ENCODE measurements at regions not wholly inside any gene's neighbourhood (a gene's known extent, or its start where the extent isn't known, plus 50 kb on each side); places are given as distances from the start of the nearest gene placed in this dataset.
"Not testable (repeated sequence)": the region's sequence is repeated elsewhere in the genome, so short reads cannot be mapped to it uniquely, and the experiment has no call there.

DNA sequence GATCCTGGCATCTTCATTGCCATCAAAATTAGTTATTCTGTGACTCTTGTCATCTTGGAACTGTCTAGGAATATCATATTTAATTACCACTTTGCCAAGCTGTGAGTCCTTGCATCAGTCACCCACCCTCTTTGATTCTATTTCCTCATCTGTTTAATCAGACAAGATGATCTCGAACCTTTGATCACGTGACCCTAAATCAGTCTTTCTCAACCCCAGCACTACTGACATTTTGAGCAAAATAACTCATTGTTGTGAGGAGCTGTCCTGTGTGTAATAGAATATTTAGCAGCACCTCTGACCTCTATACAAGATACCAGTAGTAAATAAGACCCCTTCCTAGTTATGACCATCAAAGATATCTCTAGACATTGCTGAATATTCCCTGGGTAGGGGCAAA is 343.4 kb upstream of the ARPP21 start:
- Histone ChIP-seq H3K79me2 (ENCODE audit: low read length) (no peaks in the 10 kb centered on the region), H3K4me1 (ENCODE audit: low read length) (peaks cover 6% of the 10 kb centered on the region), H4K20me1 (ENCODE audit: insufficient read depth, low read length) (no peaks in the 10 kb centered on the region), H3K27me3 (ENCODE audit: low read depth, low read length) (no peaks in the 10 kb centered on the region), H3K9me3 (ENCODE audit: insufficient read depth, low read length) (no peaks in the 10 kb centered on the region), H3K9ac (ENCODE audit: low read length) (no peak overlapping the region), H3K4me3 (ENCODE audit: low read length) (no peak overlapping the region), H3K27ac (ENCODE audit: low read length) (no peak overlapping the region), H3K4me2 (ENCODE audit: low read length) (no peak overlapping the region), H3K36me3 (replicated peaks; ENCODE audit: low read depth, low read length) (no peaks in the 10 kb centered on the region), H2AFZ (ENCODE audit: low read depth, low read length) (no peak overlapping the region)
- no peak for TF ChIP-seq EZH2phosphoT487 (IDR thresholded peaks at IDR 0.05; ENCODE audit: low read depth)
- TF ChIP-seq, protein P1, sequence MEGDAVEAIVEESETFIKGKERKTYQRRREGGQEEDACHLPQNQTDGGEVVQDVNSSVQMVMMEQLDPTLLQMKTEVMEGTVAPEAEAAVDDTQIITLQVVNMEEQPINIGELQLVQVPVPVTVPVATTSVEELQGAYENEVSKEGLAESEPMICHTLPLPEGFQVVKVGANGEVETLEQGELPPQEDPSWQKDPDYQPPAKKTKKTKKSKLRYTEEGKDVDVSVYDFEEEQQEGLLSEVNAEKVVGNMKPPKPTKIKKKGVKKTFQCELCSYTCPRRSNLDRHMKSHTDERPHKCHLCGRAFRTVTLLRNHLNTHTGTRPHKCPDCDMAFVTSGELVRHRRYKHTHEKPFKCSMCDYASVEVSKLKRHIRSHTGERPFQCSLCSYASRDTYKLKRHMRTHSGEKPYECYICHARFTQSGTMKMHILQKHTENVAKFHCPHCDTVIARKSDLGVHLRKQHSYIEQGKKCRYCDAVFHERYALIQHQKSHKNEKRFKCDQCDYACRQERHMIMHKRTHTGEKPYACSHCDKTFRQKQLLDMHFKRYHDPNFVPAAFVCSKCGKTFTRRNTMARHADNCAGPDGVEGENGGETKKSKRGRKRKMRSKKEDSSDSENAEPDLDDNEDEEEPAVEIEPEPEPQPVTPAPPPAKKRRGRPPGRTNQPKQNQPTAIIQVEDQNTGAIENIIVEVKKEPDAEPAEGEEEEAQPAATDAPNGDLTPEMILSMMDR (IDR thresholded peaks at IDR 0.05; ENCODE audit: low read depth, low read length): no peak

DNA sequence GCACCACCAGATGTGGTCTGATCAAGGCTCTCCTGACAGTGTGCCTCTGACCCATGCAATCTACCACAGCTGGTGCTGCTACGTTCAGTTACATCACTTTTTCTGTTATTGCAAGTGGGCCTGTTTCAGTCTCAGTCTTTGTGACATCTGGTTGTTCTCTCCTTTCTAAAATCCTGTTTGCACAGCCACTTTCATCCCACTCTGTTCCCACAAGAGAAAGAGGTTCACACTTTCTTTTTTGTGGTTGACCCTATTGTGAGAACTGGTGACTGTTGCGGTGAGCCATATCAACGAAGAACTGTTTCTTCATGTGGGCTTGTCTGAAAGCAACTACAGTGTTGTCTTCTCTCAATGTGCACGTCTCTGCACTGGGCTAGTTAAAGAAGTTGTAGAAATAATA is 342.8 kb upstream of the ARPP21 start:
- Histone ChIP-seq H3K4me2 (ENCODE audit: low read length) (no peak overlapping the region), H3K36me3 (replicated peaks; ENCODE audit: low read depth, low read length) (no peaks in the 10 kb centered on the region), H2AFZ (ENCODE audit: low read depth, low read length) (no peak overlapping the region), H3K4me1 (ENCODE audit: low read length) (peaks cover 6% of the 10 kb centered on the region), H3K4me3 (ENCODE audit: low read length) (no peak overlapping the region), H4K20me1 (ENCODE audit: insufficient read depth, low read length) (no peaks in the 10 kb centered on the region), H3K9me3 (ENCODE audit: insufficient read depth, low read length) (no peaks in the 10 kb centered on the region), H3K27me3 (ENCODE audit: low read depth, low read length) (no peaks in the 10 kb centered on the region), H3K79me2 (ENCODE audit: low read length) (no peaks in the 10 kb centered on the region), H3K27ac (ENCODE audit: low read length) (no peak overlapping the region), H3K9ac (ENCODE audit: low read length) (no peak overlapping the region)
- no peak for TF ChIP-seq EZH2phosphoT487 (IDR thresholded peaks at IDR 0.05; ENCODE audit: low read depth)
- TF ChIP-seq, protein P1 (IDR thresholded peaks at IDR 0.05; ENCODE audit: low read depth, low read length): no peak

DNA sequence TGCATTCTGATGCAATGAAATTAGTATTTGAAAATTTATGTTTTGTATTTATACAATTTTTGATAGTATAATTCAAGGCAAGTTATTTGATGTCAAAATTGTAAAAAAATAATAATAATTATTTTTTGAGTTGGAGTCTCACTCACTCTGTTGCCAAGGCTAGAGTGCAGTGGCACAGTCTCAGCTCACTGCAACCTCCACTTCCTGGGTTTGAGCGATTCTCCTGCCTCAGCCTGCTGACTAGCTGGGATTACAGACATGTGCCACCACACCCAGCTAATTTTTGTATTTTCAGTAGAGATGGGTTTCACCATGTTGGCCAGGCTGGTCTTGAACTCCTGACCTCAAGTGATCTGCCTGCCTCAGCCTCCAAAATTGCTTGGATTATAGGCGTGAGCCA is 342.4 kb upstream of the ARPP21 start:
- H4K20me1 ChIP-seq (ENCODE audit: insufficient read depth, low read length); H3K4me1 ChIP-seq (ENCODE audit: low read length); H3K9ac ChIP-seq (ENCODE audit: low read length); H3K27ac ChIP-seq (ENCODE audit: low read length); H3K79me2 ChIP-seq (ENCODE audit: low read length); H2AFZ ChIP-seq (ENCODE audit: low read depth, low read length); H3K4me2 ChIP-seq (ENCODE audit: low read length); H3K9me3 ChIP-seq (ENCODE audit: insufficient read depth, low read length); H3K4me3 ChIP-seq (ENCODE audit: low read length); H3K36me3 ChIP-seq (replicated peaks; ENCODE audit: low read depth, low read length); H3K27me3 ChIP-seq (ENCODE audit: low read depth, low read length): not testable (repeated sequence)

DNA sequence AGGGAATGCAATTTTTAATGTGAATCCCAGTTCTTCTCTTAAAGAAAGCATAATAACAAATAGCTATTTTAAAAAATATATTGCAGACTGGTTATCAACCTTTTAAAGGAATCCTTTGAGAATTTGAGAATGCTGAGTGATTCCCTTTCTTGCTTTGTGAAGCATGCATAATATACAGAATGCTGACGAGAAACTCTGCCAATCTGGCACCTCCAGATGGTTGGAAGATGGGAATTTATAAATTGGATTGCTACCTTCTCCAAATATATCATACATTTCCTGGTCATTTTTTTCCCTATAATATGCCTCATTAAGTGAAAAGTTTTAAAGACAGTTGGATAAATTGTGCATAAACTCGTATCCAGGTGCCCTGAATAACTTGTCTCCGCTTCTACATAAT is 333.9 kb upstream of the ARPP21 start:
- H3K79me2 ChIP-seq (ENCODE audit: low read length): no peaks in the 10 kb centered on the region
- H3K4me2 ChIP-seq (ENCODE audit: low read length): no peak overlapping the region
- no peak overlapping the region for H2AFZ ChIP-seq (ENCODE audit: low read depth, low read length)
- H3K9ac ChIP-seq (ENCODE audit: low read length): no peak overlapping the region
- H4K20me1 ChIP-seq (ENCODE audit: insufficient read depth, low read length): no peaks in the 10 kb centered on the region
- H3K36me3 ChIP-seq (replicated peaks; ENCODE audit: low read depth, low read length): no peaks in the 10 kb centered on the region
- H3K9me3 ChIP-seq (ENCODE audit: insufficient read depth, low read length): no peaks in the 10 kb centered on the region
- H3K27ac ChIP-seq (ENCODE audit: low read length): no peak overlapping the region
- H3K4me1 ChIP-seq (ENCODE audit: low read length): no peaks in the 10 kb centered on the region
- TF ChIP-seq, protein P1 (IDR thresholded peaks at IDR 0.05; ENCODE audit: low read depth, low read length): no peak
- TF ChIP-seq EZH2phosphoT487 (IDR thresholded peaks at IDR 0.05; ENCODE audit: low read depth): no peak
- no peak overlapping the region for H3K4me3 ChIP-seq (ENCODE audit: low read length)
- no peaks in the 10 kb centered on the region for H3K27me3 ChIP-seq (ENCODE audit: low read depth, low read length)

DNA sequence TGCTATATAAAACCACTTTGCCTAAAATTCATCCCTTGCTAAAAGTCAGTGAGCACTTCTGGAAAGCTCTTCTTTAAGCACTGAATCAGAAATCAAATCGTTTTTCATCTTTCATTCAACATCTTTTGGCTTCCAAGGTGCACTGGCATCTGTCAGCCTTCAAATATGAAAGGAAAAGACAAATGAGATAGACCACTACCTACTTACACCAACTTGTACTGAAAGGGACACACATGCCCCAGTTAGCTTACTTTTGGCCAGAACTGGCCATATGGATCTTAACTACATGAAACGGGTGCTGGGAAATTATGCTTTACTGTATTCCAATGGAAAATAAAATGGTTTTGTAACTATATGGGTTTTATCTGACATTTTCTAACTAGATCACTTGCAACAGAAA is 332.0 kb upstream of the ARPP21 start:
- H3K27ac ChIP-seq (ENCODE audit: low read length): no peak overlapping the region
- no peak overlapping the region for H3K9ac ChIP-seq (ENCODE audit: low read length)
- no peak for TF ChIP-seq EZH2phosphoT487 (IDR thresholded peaks at IDR 0.05; ENCODE audit: low read depth)
- TF ChIP-seq, protein P1 (IDR thresholded peaks at IDR 0.05; ENCODE audit: low read depth, low read length): no peak
- H3K4me3 ChIP-seq (ENCODE audit: low read length): no peak overlapping the region
- H2AFZ ChIP-seq (ENCODE audit: low read depth, low read length): no peak overlapping the region
- no peaks in the 10 kb centered on the region for H3K4me1 ChIP-seq (ENCODE audit: low read length)
- H3K79me2 ChIP-seq (ENCODE audit: low read length): no peaks in the 10 kb centered on the region
- no peaks in the 10 kb centered on the region for H3K27me3 ChIP-seq (ENCODE audit: low read depth, low read length)
- no peaks in the 10 kb centered on the region for H4K20me1 ChIP-seq (ENCODE audit: insufficient read depth, low read length)
- no peaks in the 10 kb centered on the region for H3K36me3 ChIP-seq (replicated peaks; ENCODE audit: low read depth, low read length)
- no peaks in the 10 kb centered on the region for H3K9me3 ChIP-seq (ENCODE audit: insufficient read depth, low read length)
- H3K4me2 ChIP-seq (ENCODE audit: low read length): no peak overlapping the region

DNA sequence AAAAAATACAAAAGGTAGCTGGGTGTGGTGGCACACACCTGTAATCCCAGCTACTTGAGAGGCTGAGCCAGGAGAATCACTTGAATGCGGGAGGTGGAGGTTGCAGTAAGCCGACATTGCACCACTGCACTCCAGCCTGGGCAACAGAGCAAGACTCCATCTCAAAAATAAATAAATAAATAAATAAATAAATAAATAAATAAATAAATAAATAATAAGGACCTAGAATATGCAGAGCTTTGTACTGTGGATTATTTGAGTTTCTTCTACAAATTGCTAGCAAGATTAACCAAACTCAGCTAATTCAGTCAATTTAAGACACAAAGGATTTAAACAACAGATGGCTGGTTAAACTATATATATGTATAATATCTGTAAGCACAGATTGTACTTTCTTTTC is 322.5 kb upstream of the ARPP21 start:
- H3K4me3 ChIP-seq (ENCODE audit: low read length); H3K9ac ChIP-seq (ENCODE audit: low read length); H4K20me1 ChIP-seq (ENCODE audit: insufficient read depth, low read length); H2AFZ ChIP-seq (ENCODE audit: low read depth, low read length); H3K4me1 ChIP-seq (ENCODE audit: low read length); H3K27me3 ChIP-seq (ENCODE audit: low read depth, low read length); H3K36me3 ChIP-seq (replicated peaks; ENCODE audit: low read depth, low read length); H3K4me2 ChIP-seq (ENCODE audit: low read length); H3K9me3 ChIP-seq (ENCODE audit: insufficient read depth, low read length); H3K79me2 ChIP-seq (ENCODE audit: low read length); H3K27ac ChIP-seq (ENCODE audit: low read length): not testable (repeated sequence)
